Naive thymus-derived CD4-positive, alpha-beta T cell (primary cell): ENCODE measurements at regions not wholly inside any gene's neighbourhood (a gene's known extent, or its start where the extent isn't known, plus 50 kb on each side); places are given as distances from the start of the nearest gene placed in this dataset.

Experiments
- ATAC-seq: fragments of 150-1000 bp; cut with Tn5 transposase; 2 replicates; pipeline ENCODE4 v1.10.0; 2021; ENCODE audit warnings: mild to moderate bottlenecking, moderate library complexity
- CTCF ChIA-PET: fragments of 350-600 bp; sonication (Branson Sonifier 250); formaldehyde crosslinking; loops from one replicate; lab custom pipeline; 2021; ENCODE audit warnings: antibody characterized with exemption; lab: Charles Lee
- POLR2A ChIA-PET: fragments of 350-600 bp; sonication (Branson Sonifier 250); formaldehyde crosslinking; loops from one replicate; lab custom pipeline; 2021; ENCODE audit warnings: antibody characterized with exemption, inconsistent platforms; lab: Charles Lee
- DNase-seq, 9 donors: peaks; one replicate each; pipeline versions ENCODE4 v3.0.0 to v3.0.0-alpha.2; 2020 to 2022; ENCODE audit warnings: mixed read lengths in 1 of 9
- H3K27ac ChIP-seq: one replicate; pipeline ENCODE4 v1.7.0; 2013; ENCODE audit warnings: mild to moderate bottlenecking, low read depth, low read length, moderate library complexity
- H3K27me3 ChIP-seq, 2 donors: one replicate each; pipeline ENCODE4 v1.7.0; 2013; ENCODE audit warnings: low read length in 2 of 2, mild to moderate bottlenecking in 2 of 2, moderate library complexity in 2 of 2; ENCODE audit not compliant: control insufficient read depth in 2 of 2, insufficient read depth in 2 of 2
- H3K36me3 ChIP-seq, 3 experiments: 1 replicate in 2 of 3; 2 replicates in 1 of 3; pipeline ENCODE4 v1.7.0; 2013; ENCODE audit warnings: low read length in 3 of 3, mild to moderate bottlenecking in 3 of 3, moderate library complexity in 1 of 3; ENCODE audit not compliant: insufficient read depth in 3 of 3, control insufficient read depth in 2 of 3
- H3K4me1 ChIP-seq, 2 donors: one replicate each; pipeline ENCODE4 v1.7.0; 2013; ENCODE audit warnings: low read length in 2 of 2, mild to moderate bottlenecking in 2 of 2, moderate library complexity in 1 of 2; ENCODE audit not compliant: control insufficient read depth in 2 of 2, insufficient read depth in 2 of 2
- H3K4me3 ChIP-seq: 2 replicates; pipeline ENCODE4 v1.7.0; 2013; ENCODE audit warnings: mild to moderate bottlenecking, low read length
- H3K9me3 ChIP-seq, 3 experiments: 1 replicate in 2 of 3; 2 replicates in 1 of 3; pipeline ENCODE4 v1.7.0; 2013; ENCODE audit warnings: low read length in 3 of 3; ENCODE audit not compliant: control insufficient read depth in 2 of 3
- H3K27ac Mint-ChIP-seq, 9 donors: one replicate each; pipeline ENCODE4 v1.8.0; 2020 to 2022; ENCODE audit warnings: mixed read lengths in 9 of 9, mild to moderate bottlenecking in 8 of 9, moderate library complexity in 5 of 9, inconsistent platforms in 2 of 9
- H3K27me3 Mint-ChIP-seq, 5 donors: one replicate each; pipeline ENCODE4 v1.8.0; 2021 to 2022; ENCODE audit warnings: mixed read lengths in 5 of 5, mild to moderate bottlenecking in 1 of 5
- H3K36me3 Mint-ChIP-seq, 5 donors: one replicate each; pipeline ENCODE4 v1.8.0; 2020 to 2022; ENCODE audit warnings: mixed read lengths in 5 of 5, mild to moderate bottlenecking in 3 of 5, inconsistent platforms in 1 of 5
- H3K4me1 Mint-ChIP-seq, 7 donors: one replicate each; pipeline ENCODE4 v1.8.0; 2020 to 2022; ENCODE audit warnings: mixed read lengths in 7 of 7, mild to moderate bottlenecking in 3 of 7, inconsistent platforms in 1 of 7
- H3K4me3 Mint-ChIP-seq, 10 donors: one replicate each; pipeline ENCODE4 v1.8.0; 2020 to 2022; ENCODE audit warnings: mild to moderate bottlenecking in 10 of 10, mixed read lengths in 10 of 10, moderate library complexity in 6 of 10, inconsistent platforms in 2 of 10
- H3K9me3 Mint-ChIP-seq, 11 donors: one replicate each; pipeline ENCODE4 v1.8.0; 2020 to 2022; ENCODE audit warnings: mixed read lengths in 11 of 11, mild to moderate bottlenecking in 4 of 11, inconsistent platforms in 1 of 11, moderate library complexity in 1 of 11
- intact Hi-C, 2 donors: fragments of 100-400 bp; cut with micrococcal nuclease; formaldehyde crosslinking; loops; one replicate each; pipeline ENCODE4 v1.15.1; 2023

DNA sequence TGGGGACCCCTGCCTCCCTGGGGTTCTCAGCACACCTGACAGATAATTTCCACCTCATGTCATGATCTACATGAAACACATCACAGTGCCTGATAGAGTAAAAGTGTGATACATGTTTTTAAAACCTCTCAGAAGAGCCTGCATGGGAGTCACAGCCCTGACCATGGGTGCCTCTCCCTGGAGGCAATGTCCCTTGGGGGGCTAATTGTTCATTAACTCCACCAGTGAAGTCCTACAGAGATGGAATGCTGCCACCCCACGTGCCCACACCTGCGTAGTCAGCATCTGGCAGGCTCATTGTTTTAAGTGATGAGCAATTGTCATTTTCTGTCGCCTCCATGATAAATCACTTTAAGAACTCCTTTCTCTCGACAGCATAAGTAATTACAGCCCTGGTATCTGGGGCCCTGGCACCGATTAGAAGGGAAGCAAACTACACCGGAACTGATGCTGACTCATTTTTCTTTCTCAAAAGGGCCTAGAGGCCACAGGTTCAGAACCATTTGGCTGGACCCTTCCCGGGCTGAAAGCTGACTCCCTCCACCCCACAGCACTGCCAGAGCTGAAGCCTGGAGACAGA is 109.6 kb upstream of the GJB5 start:
- intact Hi-C loops = no loop called here
- POLR2A ChIA-PET = no interaction called here
- Histone ChIP-seq H3K4me3 (no peak overlapping the region), H3K4me1 (no peaks in the 10 kb centered on the region), H3K9me3 (no peaks in the 10 kb centered on the region), H3K27me3 (no peaks in the 10 kb centered on the region), H3K36me3 (no peaks in the 10 kb centered on the region), H3K27ac (no peak overlapping the region)
- Mint-ChIP-seq H3K4me1 (peaks cover 0 to 4% (median 0%) of the 10 kb centered on the region in 7 donors), H3K9me3 (no peaks in the 10 kb centered on the region), H3K36me3 (no peaks in the 10 kb centered on the region), H3K27ac (no peak overlapping the region), H3K4me3 (no peak overlapping the region), H3K27me3 (peaks cover 18 to 43% (median 41%) of the 10 kb centered on the region in 5 donors)
- CTCF ChIA-PET = no interaction called here
- ATAC-seq = no peak
- no peak for DNase-seq

DNA sequence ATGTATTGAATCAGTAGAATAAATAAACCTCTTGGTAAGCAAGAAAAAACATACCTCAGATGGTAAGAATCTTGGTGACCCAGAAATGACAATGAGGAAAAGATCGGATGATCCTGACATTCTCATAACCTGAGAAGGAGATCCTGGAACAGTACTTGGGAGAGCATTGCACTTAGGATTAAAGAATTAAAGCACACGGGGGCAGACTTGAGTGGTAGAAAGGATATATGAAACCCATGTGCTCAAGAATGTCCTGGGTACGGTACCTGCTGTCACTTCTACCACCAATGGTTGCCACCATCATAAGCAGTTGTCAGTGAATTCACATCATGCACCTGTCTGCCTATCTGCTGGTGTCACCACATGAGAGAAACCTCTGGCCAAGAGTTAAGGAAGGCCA is 108.9 kb upstream of the GJB5 start:
- peaks cover 0 to 4% (median 0%) of the 10 kb centered on the region in 7 donors for H3K4me1 Mint-ChIP-seq
- no peak for ATAC-seq

DNA sequence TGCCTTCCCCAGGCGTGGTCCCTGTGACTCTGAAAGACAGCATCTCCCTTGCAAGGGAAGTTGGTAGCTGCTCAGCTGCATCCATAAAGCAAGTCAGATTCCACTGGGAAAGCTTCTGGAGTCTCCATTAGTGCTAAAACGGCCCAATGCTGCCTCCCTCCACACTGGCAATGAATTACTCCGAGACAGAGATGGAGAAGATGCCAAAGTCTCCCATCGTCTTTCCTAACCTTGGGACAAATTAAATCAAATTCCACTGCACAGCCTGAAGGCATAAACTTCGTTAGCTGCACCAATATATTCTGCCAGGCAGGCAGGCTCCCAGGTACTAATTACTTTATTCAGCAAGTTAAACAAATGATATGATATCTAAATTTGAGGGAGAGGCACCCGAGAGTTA is 106.3 kb upstream of the GJB5 start:
- Histone ChIP-seq H3K36me3 (no peaks in the 10 kb centered on the region), H3K4me3 (no peak overlapping the region), H3K9me3 (no peaks in the 10 kb centered on the region), H3K4me1 (no peaks in the 10 kb centered on the region), H3K27ac (no peak overlapping the region), H3K27me3 (no peaks in the 10 kb centered on the region)
- H3K27me3 Mint-ChIP-seq = peaks cover 13 to 47% (median 40%) of the 10 kb centered on the region in 5 donors
- no peak for DNase-seq
- H3K27ac Mint-ChIP-seq = no peak overlapping the region
- H3K4me1 Mint-ChIP-seq = peaks cover 0 to 4% (median 0%) of the 10 kb centered on the region in 7 donors
- ATAC-seq = no peak
- H3K4me3 Mint-ChIP-seq = no peak overlapping the region
- no peaks in the 10 kb centered on the region for H3K9me3 Mint-ChIP-seq
- POLR2A ChIA-PET = no interaction called here
- intact Hi-C loops = no loop called here
- H3K36me3 Mint-ChIP-seq = no peaks in the 10 kb centered on the region
- CTCF ChIA-PET = no interaction called here

More for the DNA sequence above, 108.9 kb upstream of the GJB5 start:
- H3K27ac ChIP-seq = no peak overlapping the region
- H3K4me1 ChIP-seq = no peaks in the 10 kb centered on the region
- H3K27me3 ChIP-seq = no peaks in the 10 kb centered on the region
- ChIA-PET POLR2A (no interaction called here), CTCF (no interaction called here)
- no peaks in the 10 kb centered on the region for H3K9me3 Mint-ChIP-seq
- DNase-seq = no peak
- no peak overlapping the region for H3K4me3 ChIP-seq
- no peak overlapping the region for H3K4me3 Mint-ChIP-seq
- no peaks in the 10 kb centered on the region for H3K36me3 Mint-ChIP-seq
- H3K27ac Mint-ChIP-seq = no peak overlapping the region
- H3K27me3 Mint-ChIP-seq = peaks cover 18 to 44% (median 38%) of the 10 kb centered on the region in 5 donors
- H3K36me3 ChIP-seq = no peaks in the 10 kb centered on the region
- intact Hi-C loops = no loop called here
- H3K9me3 ChIP-seq = no peaks in the 10 kb centered on the region

DNA sequence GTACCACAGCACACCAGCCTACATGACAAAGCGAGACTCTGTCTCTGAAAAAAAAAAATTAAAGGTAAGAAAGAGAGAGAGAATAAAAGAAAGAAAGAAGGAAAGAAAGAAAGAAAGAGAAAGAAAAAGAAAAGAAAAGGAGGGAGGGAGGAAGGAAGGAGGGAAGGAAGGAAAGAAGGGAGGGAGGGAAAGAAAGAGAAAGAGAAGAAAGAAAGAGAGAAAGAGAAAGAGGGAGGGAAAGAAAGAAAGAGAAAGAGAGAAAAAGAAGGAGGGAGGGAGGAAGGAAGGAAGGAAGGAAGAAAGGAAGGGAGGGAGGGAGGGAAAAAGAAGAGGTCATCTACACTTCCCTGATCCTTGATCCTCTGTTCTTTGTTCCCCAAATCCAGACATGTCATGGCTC is 104.8 kb upstream of the GJB5 start:
- Mint-ChIP-seq H3K4me3 (no peak overlapping the region), H3K27me3 (peaks cover 5 to 46% (median 38%) of the 10 kb centered on the region in 5 donors), H3K36me3 (no peaks in the 10 kb centered on the region), H3K9me3 (no peaks in the 10 kb centered on the region), H3K4me1 (peaks cover 0 to 2% (median 0%) of the 10 kb centered on the region in 7 donors), H3K27ac (no peak overlapping the region)
- POLR2A ChIA-PET = no interaction called here
- Histone ChIP-seq H3K27ac (no peak overlapping the region), H3K4me3 (no peak overlapping the region), H3K27me3 (no peaks in the 10 kb centered on the region), H3K36me3 (no peaks in the 10 kb centered on the region), H3K9me3 (no peaks in the 10 kb centered on the region), H3K4me1 (no peaks in the 10 kb centered on the region)
- DNase-seq (no peak), ATAC-seq (no peak)
- CTCF ChIA-PET = no interaction called here
- intact Hi-C loops = no loop called here

DNA sequence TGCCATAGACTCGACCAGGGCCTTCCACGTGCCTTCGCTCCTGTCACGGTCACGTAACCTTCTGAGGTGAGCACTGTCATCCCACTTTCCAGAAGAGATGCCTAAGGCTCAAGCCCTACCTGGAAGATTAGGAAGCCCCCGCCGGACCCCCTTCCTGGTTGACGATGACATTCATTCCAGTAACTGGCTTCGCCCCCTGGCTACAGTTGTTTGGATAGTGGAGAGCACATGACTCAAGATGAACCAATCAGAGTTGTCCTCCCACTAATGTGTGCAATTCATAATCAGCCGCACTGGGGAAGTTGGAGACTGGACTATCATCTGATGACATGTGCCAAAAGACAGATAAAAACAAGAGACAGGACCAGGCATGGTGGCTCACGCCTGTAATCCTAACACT is 104.0 kb upstream of the GJB5 start:
- Mint-ChIP-seq H3K9me3 (no peaks in the 10 kb centered on the region), H3K4me1 (peaks cover 0 to 2% (median 0%) of the 10 kb centered on the region in 7 donors), H3K27ac (no peak overlapping the region), H3K36me3 (no peaks in the 10 kb centered on the region), H3K27me3 (peaks cover 5 to 51% (median 42%) of the 10 kb centered on the region in 5 donors), H3K4me3 (no peak overlapping the region)
- DNase-seq (no peak), ATAC-seq (no peak)
- ChIA-PET POLR2A (no interaction called here), CTCF (no interaction called here)
- Histone ChIP-seq H3K4me1 (no peaks in the 10 kb centered on the region), H3K27ac (no peak overlapping the region), H3K4me3 (no peak overlapping the region), H3K27me3 (peaks cover 0 to under 1% of the 10 kb centered on the region in 2 donors), H3K9me3 (no peaks in the 10 kb centered on the region), H3K36me3 (no peaks in the 10 kb centered on the region)
- intact Hi-C loops = no loop called here

DNA sequence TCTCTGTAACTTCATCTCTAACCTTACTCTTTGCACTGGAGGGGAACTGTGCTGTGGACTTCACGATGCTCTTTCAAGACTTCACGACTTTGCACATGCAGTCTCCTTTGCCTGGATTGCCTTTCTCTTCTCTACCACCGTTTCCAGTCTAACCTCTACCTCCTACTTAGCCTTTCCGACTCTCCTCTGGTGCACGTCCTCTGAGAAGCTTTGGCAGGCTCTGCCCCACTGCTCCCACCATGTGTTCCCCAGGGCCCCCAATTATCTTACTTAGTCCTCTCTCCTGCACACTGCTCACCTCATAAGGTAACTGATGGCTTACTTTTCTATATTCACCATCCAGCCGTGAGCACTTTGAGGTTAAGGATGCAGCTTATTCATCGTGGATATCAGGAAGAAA is 101.7 kb upstream of the GJB5 start:
- Histone ChIP-seq H3K27me3 (peaks cover 0 to 3% of the 10 kb centered on the region in 2 donors), H3K4me3 (no peak overlapping the region), H3K9me3 (no peaks in the 10 kb centered on the region), H3K27ac (no peak overlapping the region), H3K4me1 (no peaks in the 10 kb centered on the region), H3K36me3 (no peaks in the 10 kb centered on the region)
- ChIA-PET POLR2A (no interaction called here), CTCF (no interaction called here)
- Mint-ChIP-seq H3K27ac (no peak overlapping the region), H3K27me3 (peaks cover 2 to 40% (median 31%) of the 10 kb centered on the region in 5 donors), H3K4me1 (peaks cover 0 to 2% (median 0%) of the 10 kb centered on the region in 7 donors), H3K4me3 (no peak overlapping the region), H3K36me3 (no peaks in the 10 kb centered on the region), H3K9me3 (no peaks in the 10 kb centered on the region)
- intact Hi-C loops = no loop called here
- DNase-seq = no peak
- ATAC-seq = no peak

DNA sequence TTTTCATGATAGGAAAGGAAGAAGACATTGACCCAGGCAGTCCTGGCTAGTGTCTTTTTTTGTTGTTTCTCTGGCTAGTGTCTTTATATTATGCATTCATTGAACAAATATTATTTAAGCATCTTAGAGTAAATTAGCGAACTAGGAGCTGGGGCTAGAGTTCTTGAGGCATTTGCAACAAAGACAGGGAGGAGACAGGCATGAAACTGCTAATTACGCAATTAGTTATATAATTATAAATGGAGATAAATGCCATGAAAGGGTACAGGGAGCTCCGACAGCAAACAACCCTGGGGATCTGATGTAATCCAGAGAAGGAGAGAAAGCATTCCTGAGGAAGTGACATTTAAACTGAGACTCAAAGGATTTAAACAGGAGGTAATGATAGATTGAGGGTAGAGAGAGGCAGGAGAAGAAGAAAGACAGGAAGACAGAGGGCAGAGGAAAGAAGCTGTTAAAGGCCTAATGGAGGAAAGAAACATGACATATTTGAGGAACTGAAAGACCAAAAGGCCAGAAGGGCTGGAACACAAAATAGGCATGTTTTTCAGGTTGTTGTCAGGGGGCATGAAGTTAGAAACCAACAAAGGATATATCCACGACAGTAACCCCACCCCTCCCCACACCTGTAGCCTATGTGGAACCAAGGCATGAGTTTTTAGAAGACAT is 99.5 kb upstream of the GJB5 start:
- Mint-ChIP-seq H3K9me3 (no peaks in the 10 kb centered on the region), H3K4me3 (no peak overlapping the region), H3K27ac (no peak overlapping the region), H3K4me1 (no peaks in the 10 kb centered on the region), H3K36me3 (no peaks in the 10 kb centered on the region), H3K27me3 (peaks cover 2 to 28% (median 18%) of the 10 kb centered on the region in 5 donors)
- H3K9me3 ChIP-seq = no peaks in the 10 kb centered on the region
- H3K4me3 ChIP-seq = no peak overlapping the region
- no peak overlapping the region for H3K27ac ChIP-seq
- no peak for DNase-seq
- CTCF ChIA-PET = no interaction called here
- POLR2A ChIA-PET = no interaction called here
- peaks cover 0 to 3% of the 10 kb centered on the region in 2 donors for H3K27me3 ChIP-seq
- intact Hi-C loops = no loop called here
- ATAC-seq = no peak
- no peaks in the 10 kb centered on the region for H3K36me3 ChIP-seq
- no peaks in the 10 kb centered on the region for H3K4me1 ChIP-seq
